K562 (cell line): ENCODE measurements at regions not wholly inside any gene's neighbourhood (a gene's known extent, or its start where the extent isn't known, plus 50 kb on each side); places are given as distances from the start of the nearest gene placed in this dataset.

Source experiments
- ZZZ3 ChIP-seq: fragments of 450-650 bp; IDR thresholded peaks from 2 replicates; pipeline ENCODE4 v1.6.1; 2016; ENCODE audit warnings: antibody characterized with exemption, mild to moderate bottlenecking, moderate library complexity
- TF ChIP-seq, protein P1 (sequence below): fragments of 450-650 bp; IDR thresholded peaks from one replicate; pipeline ENCODE4 v1.6.1; 2018; ENCODE audit warnings: mild to moderate bottlenecking, moderate library complexity; ENCODE audit not compliant: partially characterized antibody

DNA sequence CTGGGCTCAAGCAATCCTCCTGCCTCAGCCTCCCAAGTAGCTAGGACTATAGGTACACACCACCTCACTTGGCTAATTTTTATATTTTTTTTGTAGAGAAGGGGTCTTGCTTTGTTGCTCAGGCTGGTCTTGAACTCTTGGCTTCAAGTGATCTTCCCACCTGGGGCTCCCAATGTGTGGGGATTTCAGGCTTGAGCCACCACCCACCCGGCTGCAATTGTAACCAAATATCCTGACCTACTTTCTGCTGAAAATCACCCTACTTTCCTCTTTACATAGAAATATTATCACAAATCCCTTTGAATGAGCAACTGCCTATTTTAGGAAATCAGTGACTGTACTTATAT lies 59.6 kb upstream of the ZNF608 start:
- no peak for TF ChIP-seq ZZZ3
- TF ChIP-seq, protein P1, sequence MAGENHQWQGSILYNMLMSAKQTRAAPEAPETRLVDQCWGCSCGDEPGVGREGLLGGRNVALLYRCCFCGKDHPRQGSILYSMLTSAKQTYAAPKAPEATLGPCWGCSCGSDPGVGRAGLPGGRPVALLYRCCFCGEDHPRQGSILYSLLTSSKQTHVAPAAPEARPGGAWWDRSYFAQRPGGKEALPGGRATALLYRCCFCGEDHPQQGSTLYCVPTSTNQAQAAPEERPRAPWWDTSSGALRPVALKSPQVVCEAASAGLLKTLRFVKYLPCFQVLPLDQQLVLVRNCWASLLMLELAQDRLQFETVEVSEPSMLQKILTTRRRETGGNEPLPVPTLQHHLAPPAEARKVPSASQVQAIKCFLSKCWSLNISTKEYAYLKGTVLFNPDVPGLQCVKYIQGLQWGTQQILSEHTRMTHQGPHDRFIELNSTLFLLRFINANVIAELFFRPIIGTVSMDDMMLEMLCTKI, result no peak
